ENCODE measurements at regions not wholly inside any gene's neighbourhood (a gene's known extent, or its start where the extent isn't known, plus 50 kb on each side); places are given as distances from the start of the nearest gene placed in this dataset.

GRCh38 chr1:184272175-184272866 is 114.5 kb upstream of the C1orf21 start:
- TF ChIP-seq POLR2A (IDR thresholded peaks at IDR 0.05; ENCODE audit: low read depth, low read length) (no peak), TAF1 (IDR thresholded peaks at IDR 0.05; ENCODE audit: borderline replicate concordance, low read depth, low read length) (no peak)
